Fibroblast of mammary gland (primary cell): ENCODE measurements at regions not wholly inside any gene's neighbourhood (a gene's known extent, or its start where the extent isn't known, plus 50 kb on each side); places are given as distances from the start of the nearest gene placed in this dataset.
"Not testable (repeated sequence)": the region's sequence is repeated elsewhere in the genome, so short reads cannot be mapped to it uniquely, and the experiment has no call there.

Source experiments
- DNase-seq: peaks from one replicate; pipeline ENCODE4 v3.0.0-alpha.2; 2010; ENCODE audit warnings: low read depth
- H3K4me3 ChIP-seq: 2 replicates; pipeline ENCODE4 v1.5.1; 2011; ENCODE audit warnings: low read depth, mild to moderate bottlenecking, low read length, moderate library complexity; ENCODE audit not compliant: control insufficient read depth
- CTCF ChIP-seq: conservative IDR thresholded peaks from 2 replicates; pipeline ENCODE4 v1.5.1; 2011; ENCODE audit warnings: low read depth, low read length, inconsistent platforms; ENCODE audit not compliant: control insufficient read depth, insufficient read depth

- DNase-seq: no peak
- no peak overlapping the region for H3K4me3 ChIP-seq
- no peak for TF ChIP-seq CTCF
Measured at GRCh38 chr13:47892374-47892773, 108.7 kb downstream of the SUCLA2 start.

GRCh38 chr13:47890146-47890814 lies 110.8 kb downstream of the SUCLA2 start:
- no peak for DNase-seq
- TF ChIP-seq CTCF: no peak
- no peak overlapping the region for H3K4me3 ChIP-seq

- DNase-seq: no peak
- H3K4me3 ChIP-seq: no peak overlapping the region
- TF ChIP-seq CTCF: no peak
Measured at GRCh38 chr13:47886314-47886713, 114.8 kb downstream of the SUCLA2 start.

GRCh38 chr13:47875201-47875600 lies 125.9 kb downstream of the SUCLA2 start:
- no peak overlapping the region for H3K4me3 ChIP-seq
- DNase-seq: no peak
- no peak for TF ChIP-seq CTCF

- DNase-seq, H3K4me3 ChIP-seq: not testable (repeated sequence)
Measured at GRCh38 chr13:47873987-47874386, 127.1 kb downstream of the SUCLA2 start.

GRCh38 chr13:47873319-47873718 lies 127.8 kb downstream of the SUCLA2 start:
- DNase-seq, H3K4me3 ChIP-seq: not testable (repeated sequence)

- no peak overlapping the region for H3K4me3 ChIP-seq
- DNase-seq: no peak
- no peak for TF ChIP-seq CTCF
Measured at GRCh38 chr13:47869776-47870175, 131.3 kb downstream of the SUCLA2 start.

- DNase-seq: no peak
- no peak overlapping the region for H3K4me3 ChIP-seq
- TF ChIP-seq CTCF: no peak
Measured at GRCh38 chr13:47865883-47866282, 135.2 kb downstream of the SUCLA2 start.
